ENCODE measurements at regions not wholly inside any gene's neighbourhood (a gene's known extent, or its start where the extent isn't known, plus 50 kb on each side); places are given as distances from the start of the nearest gene placed in this dataset.
A peak's percentile ranks its signal among the peaks of the same experiment; 100 is the strongest.

GRCh38 chr17:72421128-72422092 lies 300.6 kb downstream of the SOX9 start:
- ATAC-seq (replicated peaks; ENCODE audit: extremely low read depth, poor library complexity, severe bottlenecking) (no peak), DNase-seq (ENCODE audit: low spot score in 2 of 2) (no peak)
- Mint-ChIP-seq H3K9me3 (peaks cover 8% of the 10 kb centered on the region), H3K27me3 (peaks cover 23% of the 10 kb centered on the region), H3K4me3 (no peak overlapping the region), H3K4me1 (no peaks in the 10 kb centered on the region), H3K36me3 (ENCODE audit: insufficient read depth) (peaks cover 1% of the 10 kb centered on the region), H3K27ac (ENCODE audit: low read depth) (no peak overlapping the region)

GRCh38 chr17:72422204-72422504 lies 301.3 kb downstream of the SOX9 start:
- Mint-ChIP-seq H3K27ac (ENCODE audit: low read depth) (no peak overlapping the region), H3K9me3 (peaks cover 8% of the 10 kb centered on the region), H3K27me3 (peaks cover 23% of the 10 kb centered on the region), H3K4me3 (no peak overlapping the region), H3K36me3 (ENCODE audit: insufficient read depth) (peaks cover 1% of the 10 kb centered on the region), H3K4me1 (no peaks in the 10 kb centered on the region)
- ATAC-seq (replicated peaks; ENCODE audit: extremely low read depth, poor library complexity, severe bottlenecking) (peak; percentile 28), DNase-seq (ENCODE audit: low spot score in 2 of 2) (no peak)

DNA sequence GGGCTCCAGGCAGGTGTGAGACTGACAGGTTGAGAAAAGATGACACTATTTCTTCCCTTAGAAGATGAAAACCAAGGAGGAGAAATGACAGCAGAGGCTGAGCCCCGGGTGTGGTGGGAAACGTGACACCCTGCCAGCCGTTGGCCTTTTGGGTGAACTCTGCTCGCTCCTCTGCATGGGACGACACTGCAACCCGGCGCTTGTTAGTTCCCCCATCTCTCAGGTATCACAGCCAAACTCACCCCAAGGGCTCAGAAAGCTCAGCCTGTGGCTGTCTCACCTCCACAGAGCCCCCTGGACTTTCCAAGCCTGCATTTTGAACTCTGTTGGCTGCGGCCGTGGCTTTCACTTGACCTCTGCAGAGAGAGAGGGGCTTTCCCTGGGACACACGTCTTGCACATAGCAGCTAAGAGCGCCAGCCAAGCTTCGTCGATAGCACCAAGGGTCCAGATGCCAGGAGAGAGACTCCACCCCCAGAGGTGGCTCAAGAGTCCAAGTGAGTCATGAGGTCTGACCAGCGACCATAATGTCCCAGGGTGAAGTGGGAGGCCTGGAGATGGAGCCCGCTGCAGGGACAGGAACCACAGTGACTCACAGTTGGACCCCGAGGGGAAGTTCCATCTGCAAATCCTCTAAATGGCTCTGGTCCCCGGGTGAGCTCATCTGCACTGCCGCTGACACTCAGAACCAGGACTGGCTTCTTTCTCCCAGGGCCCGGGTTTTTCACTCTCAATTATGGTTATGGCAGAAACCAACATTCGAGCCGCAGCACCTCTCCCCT lies 301.9 kb downstream of the SOX9 start:
- Mint-ChIP-seq H3K36me3 (ENCODE audit: insufficient read depth) (peaks cover 1% of the 10 kb centered on the region), H3K27ac (ENCODE audit: low read depth) (no peak overlapping the region), H3K4me3 (no peak overlapping the region), H3K4me1 (no peaks in the 10 kb centered on the region), H3K9me3 (peaks cover 8% of the 10 kb centered on the region), H3K27me3 (peaks cover 23% of the 10 kb centered on the region)
- DNase-seq (ENCODE audit: low spot score in 2 of 2) (no peak), ATAC-seq (replicated peaks; ENCODE audit: extremely low read depth, poor library complexity, severe bottlenecking) (peak; percentile 19)

DNA sequence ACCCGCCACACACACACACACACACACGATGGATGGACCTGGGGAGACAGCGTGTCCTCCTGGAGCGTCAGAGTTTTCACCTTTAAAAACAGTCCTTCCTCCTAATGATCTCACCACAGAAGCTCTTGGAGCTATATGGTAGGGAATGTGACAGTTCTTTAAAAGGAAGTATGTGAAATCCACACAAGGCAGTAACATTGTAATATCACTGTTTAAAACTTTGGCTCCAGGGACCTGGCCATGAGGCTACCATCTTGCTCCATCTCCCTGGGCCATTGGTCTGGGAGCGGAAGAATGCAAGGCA lies 302.4 kb downstream of the SOX9 start:
- peaks cover 23% of the 10 kb centered on the region for H3K27me3 Mint-ChIP-seq
- H3K27ac Mint-ChIP-seq (ENCODE audit: low read depth) = no peak overlapping the region
- H3K4me3 Mint-ChIP-seq = no peak overlapping the region
- no peaks in the 10 kb centered on the region for H3K4me1 Mint-ChIP-seq
- H3K9me3 Mint-ChIP-seq = peaks cover 7% of the 10 kb centered on the region
- ATAC-seq (replicated peaks; ENCODE audit: extremely low read depth, poor library complexity, severe bottlenecking) (no peak), DNase-seq (ENCODE audit: low spot score in 2 of 2) (no peak)
- H3K36me3 Mint-ChIP-seq (ENCODE audit: insufficient read depth) = peaks cover 1% of the 10 kb centered on the region

DNA sequence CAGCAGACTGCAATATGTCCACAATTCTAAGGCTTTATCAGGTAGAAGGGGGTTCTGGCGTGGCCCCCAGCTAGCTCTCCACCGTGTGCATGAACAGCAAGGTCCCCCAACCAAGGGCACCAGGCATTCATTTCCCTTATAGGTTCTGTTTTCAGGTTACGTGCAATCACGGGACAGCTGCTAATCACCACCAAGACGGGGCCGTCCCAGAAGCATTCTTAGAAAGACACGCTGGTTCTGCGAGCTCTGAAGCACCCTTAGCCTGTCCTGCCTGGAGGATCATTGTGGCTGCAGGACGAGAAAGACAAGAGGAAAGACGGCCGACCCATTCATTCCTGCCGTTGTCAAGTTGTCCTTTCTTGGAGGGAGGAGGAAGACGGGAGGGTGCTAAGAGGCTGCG lies 302.9 kb downstream of the SOX9 start:
- no peak for ATAC-seq (replicated peaks; ENCODE audit: extremely low read depth, poor library complexity, severe bottlenecking)
- Mint-ChIP-seq H3K9me3 (peaks cover 3% of the 10 kb centered on the region), H3K4me3 (no peak overlapping the region), H3K27ac (ENCODE audit: low read depth) (no peak overlapping the region), H3K4me1 (no peaks in the 10 kb centered on the region), H3K36me3 (ENCODE audit: insufficient read depth) (peaks cover 1% of the 10 kb centered on the region), H3K27me3 (peaks cover 18% of the 10 kb centered on the region)
- no peak for DNase-seq (ENCODE audit: low spot score in 2 of 2)

GRCh38 chr17:72424505-72425117 lies 303.8 kb downstream of the SOX9 start:
- H3K27me3 Mint-ChIP-seq = peaks cover 13% of the 10 kb centered on the region
- DNase-seq (ENCODE audit: low spot score in 2 of 2) (no peak), ATAC-seq (replicated peaks; ENCODE audit: extremely low read depth, poor library complexity, severe bottlenecking) (no peak)
- H3K4me3 Mint-ChIP-seq = no peak overlapping the region
- H3K4me1 Mint-ChIP-seq = no peaks in the 10 kb centered on the region
- H3K9me3 Mint-ChIP-seq = no peaks in the 10 kb centered on the region
- no peak overlapping the region for H3K27ac Mint-ChIP-seq (ENCODE audit: low read depth)
- peaks cover 1% of the 10 kb centered on the region for H3K36me3 Mint-ChIP-seq (ENCODE audit: insufficient read depth)

GRCh38 chr17:72425133-72425793 lies 304.4 kb downstream of the SOX9 start:
- ATAC-seq (replicated peaks; ENCODE audit: extremely low read depth, poor library complexity, severe bottlenecking) (no peak), DNase-seq (ENCODE audit: low spot score in 2 of 2) (no peak)
- no peak overlapping the region for H3K27ac Mint-ChIP-seq (ENCODE audit: low read depth)

DNA sequence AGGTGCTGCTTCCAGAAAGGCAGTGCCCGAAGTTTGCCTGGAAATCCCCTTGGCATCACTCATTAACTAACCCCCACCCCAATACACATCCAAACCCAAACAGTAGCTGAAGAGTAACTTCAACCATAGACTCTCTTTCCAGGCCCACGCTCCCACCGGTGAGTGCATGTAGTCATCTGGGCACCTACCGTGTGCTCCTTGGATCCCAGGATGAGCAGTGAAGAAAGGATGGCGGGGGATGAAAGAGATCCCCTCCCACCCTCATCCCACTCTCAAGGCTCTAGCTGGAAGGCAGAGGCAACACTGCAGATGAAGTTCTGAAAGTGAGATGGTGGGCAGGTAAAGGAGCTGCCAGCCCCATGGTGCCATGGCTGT lies 305.0 kb downstream of the SOX9 start:
- DNase-seq (ENCODE audit: low spot score in 2 of 2) = no peak
- Mint-ChIP-seq H3K9me3 (no peaks in the 10 kb centered on the region), H3K27ac (ENCODE audit: low read depth) (no peak overlapping the region), H3K27me3 (peaks cover 13% of the 10 kb centered on the region), H3K36me3 (ENCODE audit: insufficient read depth) (peaks cover 1% of the 10 kb centered on the region), H3K4me3 (no peak overlapping the region), H3K4me1 (no peaks in the 10 kb centered on the region)
- no peak for ATAC-seq (replicated peaks; ENCODE audit: extremely low read depth, poor library complexity, severe bottlenecking)

More at GRCh38 chr17:72425133-72425793, 304.4 kb downstream of the SOX9 start:
- Mint-ChIP-seq H3K36me3 (ENCODE audit: insufficient read depth) (peaks cover 1% of the 10 kb centered on the region), H3K4me1 (no peaks in the 10 kb centered on the region), H3K9me3 (no peaks in the 10 kb centered on the region), H3K27me3 (peaks cover 13% of the 10 kb centered on the region), H3K4me3 (no peak overlapping the region)

DNA sequence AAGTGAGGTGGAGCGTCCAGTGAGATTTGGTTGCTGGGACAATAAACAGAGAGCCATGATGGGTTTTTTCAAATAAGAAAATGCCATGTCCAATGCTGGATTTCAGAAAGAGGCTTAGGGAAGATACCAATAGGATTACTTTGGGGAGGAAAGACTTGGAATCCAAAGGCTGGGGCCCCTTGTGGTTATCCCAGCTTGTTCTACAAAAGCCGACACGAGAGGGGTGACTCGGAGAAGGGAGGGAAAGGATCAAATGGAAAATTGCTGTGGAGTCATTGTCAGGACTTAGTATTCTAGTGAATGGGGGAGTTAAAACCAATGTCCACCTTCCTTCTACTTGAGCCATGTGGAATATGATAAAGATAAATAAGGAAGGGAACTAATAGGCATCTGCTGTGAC lies 305.5 kb downstream of the SOX9 start:
- ATAC-seq (replicated peaks; ENCODE audit: extremely low read depth, poor library complexity, severe bottlenecking) = no peak
- Mint-ChIP-seq H3K27me3 (peaks cover 13% of the 10 kb centered on the region), H3K9me3 (no peaks in the 10 kb centered on the region), H3K36me3 (ENCODE audit: insufficient read depth) (peaks cover 1% of the 10 kb centered on the region), H3K27ac (ENCODE audit: low read depth) (no peak overlapping the region), H3K4me3 (no peak overlapping the region), H3K4me1 (no peaks in the 10 kb centered on the region)
- no peak for DNase-seq (ENCODE audit: low spot score in 2 of 2)

DNA sequence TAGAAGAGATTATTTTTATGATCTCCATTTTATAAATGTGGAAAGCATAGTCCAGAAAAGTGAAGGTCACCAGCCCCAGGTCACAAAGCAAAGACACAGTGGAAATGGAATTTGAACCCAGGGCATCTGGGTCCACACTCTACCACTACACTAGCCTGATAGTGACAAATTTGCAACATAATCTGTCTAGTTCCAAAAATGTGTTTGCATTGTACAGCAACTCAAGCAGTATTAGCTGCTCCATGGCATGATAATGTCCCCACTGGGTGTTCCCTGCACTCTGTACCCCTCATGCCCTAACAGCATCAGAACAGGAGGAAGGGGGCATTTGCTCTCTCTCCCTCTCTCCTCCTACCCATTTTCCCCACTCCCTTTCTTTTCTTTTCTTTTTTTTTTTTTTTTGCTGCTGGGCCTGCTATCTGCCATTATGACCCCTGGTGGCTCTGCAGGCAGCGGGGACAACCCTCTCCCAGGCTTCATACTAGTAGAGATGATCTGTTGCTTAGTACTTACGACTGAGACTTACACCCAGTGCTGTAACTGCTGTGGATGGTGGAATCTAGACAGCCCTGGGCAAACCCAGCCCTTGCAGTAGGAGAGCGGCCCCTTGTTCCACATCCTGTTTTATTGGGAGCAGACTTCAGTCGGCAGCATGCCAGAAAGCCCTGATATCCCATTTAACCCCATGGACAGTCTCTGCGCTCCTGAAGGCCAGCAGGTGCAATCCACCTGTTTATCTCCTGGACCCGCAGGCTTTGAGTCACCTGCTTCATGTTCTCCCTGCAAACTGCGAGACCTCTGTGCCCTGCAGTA lies 306.3 kb downstream of the SOX9 start:
- Mint-ChIP-seq H3K27ac (ENCODE audit: low read depth) (no peak overlapping the region), H3K36me3 (ENCODE audit: insufficient read depth) (peaks cover 1% of the 10 kb centered on the region), H3K27me3 (peaks cover 13% of the 10 kb centered on the region), H3K4me1 (no peaks in the 10 kb centered on the region), H3K4me3 (no peak overlapping the region), H3K9me3 (no peaks in the 10 kb centered on the region)
- ATAC-seq (replicated peaks; ENCODE audit: extremely low read depth, poor library complexity, severe bottlenecking) (no peak), DNase-seq (ENCODE audit: low spot score in 2 of 2) (no peak)

DNA sequence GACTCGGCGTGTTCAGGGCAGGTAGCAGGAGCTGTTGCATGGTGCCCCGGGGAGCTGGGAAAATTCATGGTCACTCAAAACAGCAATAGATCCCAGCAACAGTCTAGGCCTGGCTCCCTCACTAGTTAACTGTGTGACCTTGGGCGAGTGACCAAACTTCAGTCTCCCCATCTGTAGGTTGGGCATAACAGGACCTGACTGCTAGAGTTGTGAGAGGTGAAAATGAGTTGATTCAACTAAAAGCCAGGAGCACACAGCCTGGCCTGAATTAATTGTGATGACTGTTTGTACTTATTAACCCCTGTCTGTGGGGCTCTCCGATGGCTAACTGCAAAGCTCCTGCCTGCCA lies 306.9 kb downstream of the SOX9 start:
- no peak overlapping the region for H3K27ac Mint-ChIP-seq (ENCODE audit: low read depth)
- no peaks in the 10 kb centered on the region for H3K4me1 Mint-ChIP-seq
- no peak overlapping the region for H3K4me3 Mint-ChIP-seq
- no peaks in the 10 kb centered on the region for H3K9me3 Mint-ChIP-seq
- peaks cover 1% of the 10 kb centered on the region for H3K36me3 Mint-ChIP-seq (ENCODE audit: insufficient read depth)
- peaks cover 18% of the 10 kb centered on the region for H3K27me3 Mint-ChIP-seq
- ATAC-seq (replicated peaks; ENCODE audit: extremely low read depth, poor library complexity, severe bottlenecking) = no peak
- DNase-seq (ENCODE audit: low spot score in 2 of 2) = no peak

GRCh38 chr17:72429066-72429638 lies 308.3 kb downstream of the SOX9 start:
- DNase-seq (ENCODE audit: low spot score in 2 of 2) (no peak), ATAC-seq (replicated peaks; ENCODE audit: extremely low read depth, poor library complexity, severe bottlenecking) (no peak)
- Mint-ChIP-seq H3K4me3 (no peak overlapping the region), H3K4me1 (no peaks in the 10 kb centered on the region), H3K9me3 (no peaks in the 10 kb centered on the region), H3K27ac (ENCODE audit: low read depth) (no peak overlapping the region), H3K36me3 (ENCODE audit: insufficient read depth) (peaks cover 1% of the 10 kb centered on the region), H3K27me3 (peaks cover 13% of the 10 kb centered on the region)

Measured in central memory CD8-positive, alpha-beta T cell (primary cell).